IMR-90 (cell line): ENCODE measurements at regions not wholly inside any gene's neighbourhood (a gene's known extent, or its start where the extent isn't known, plus 50 kb on each side); places are given as distances from the start of the nearest gene placed in this dataset.

Experiments used
- ATAC-seq: fragments of 200-7000 bp; cut with Tn5 transposase; 2 replicates; pipeline ENCODE4 v1.9.1; 2020; ENCODE audit warnings: low read depth, mild to moderate bottlenecking, moderate library complexity
- BruUV-seq: library from RNA; stranded (reverse); fragments of 400-500 nt; replicated peaks from 2 replicates; lab custom pipeline; 2021; lab: Mats Ljungman, UMichigan
- CTCF ChIA-PET: fragments of 300-600 bp; formaldehyde crosslinking; extraction: SDS; loops from one replicate; lab custom pipeline; 2021; ENCODE audit warnings: antibody characterized with exemption; lab: Yijun Ruan, JAX
- POLR2A ChIA-PET: fragments of 300-600 bp; sonication (Branson Sonifier 250); formaldehyde crosslinking; loops from one replicate; lab custom pipeline; 2022; ENCODE audit warnings: antibody characterized with exemption; ENCODE audit not compliant: unreplicated experiment; lab: Charles Lee
- DNase-seq: peaks from one replicate; pipeline ENCODE4 v3.0.0; 2013
- H2AFZ ChIP-seq: replicated peaks from 2 replicates; pipeline ENCODE3; 2013; ENCODE audit warnings: low read length, mild to moderate bottlenecking; ENCODE audit not compliant: poor library complexity
- H2AK5ac ChIP-seq: 2 replicates; pipeline ENCODE4 v1.6.1; 2013; ENCODE audit warnings: low read depth, low read length, inconsistent platforms
- H2AK9ac ChIP-seq: replicated peaks from 2 replicates; pipeline ENCODE3; 2013; ENCODE audit warnings: mild to moderate bottlenecking, low read depth, low read length, moderate library complexity; ENCODE audit not compliant: poor library complexity
- H2BK120ac ChIP-seq: 2 replicates; pipeline ENCODE4 v1.6.1; 2013; ENCODE audit warnings: low read depth, low read length, inconsistent platforms
- H2BK15ac ChIP-seq: 3 replicates; pipeline ENCODE4 v1.6.1; 2013; ENCODE audit warnings: low read depth, low read length, inconsistent platforms
- H2BK20ac ChIP-seq: 2 replicates; pipeline ENCODE4 v1.6.1; 2013; ENCODE audit warnings: low read depth, mild to moderate bottlenecking, inconsistent platforms, low read length, moderate library complexity
- H2BK5ac ChIP-seq: 2 replicates; pipeline ENCODE4 v1.6.1; 2013; ENCODE audit warnings: mild to moderate bottlenecking, low read depth, low read length, inconsistent platforms; ENCODE audit not compliant: poor library complexity, severe bottlenecking
- H3K14ac ChIP-seq: replicated peaks from 2 replicates; pipeline ENCODE4 v1.6.1; 2013; ENCODE audit warnings: low read depth, low read length, inconsistent platforms
- H3K18ac ChIP-seq: 2 replicates; pipeline ENCODE4 v1.6.1; 2013; ENCODE audit warnings: low read depth, low read length, control low read depth
- H3K23ac ChIP-seq: 2 replicates; pipeline ENCODE4 v1.6.1; 2013; ENCODE audit warnings: low read depth, low read length, inconsistent platforms
- H3K27ac ChIP-seq: 2 replicates; pipeline ENCODE4 v1.5.1; 2013; ENCODE audit warnings: mild to moderate bottlenecking, control low read depth, low read length; ENCODE audit not compliant: insufficient read depth
- H3K27me3 ChIP-seq: 2 replicates; pipeline ENCODE4 v1.6.1; 2013; ENCODE audit warnings: low read length; ENCODE audit not compliant: control insufficient read depth, insufficient read depth
- H3K36me3 ChIP-seq: 2 replicates; pipeline ENCODE4 v1.6.1; 2013; ENCODE audit warnings: low read length, mixed read lengths; ENCODE audit not compliant: control insufficient read depth, insufficient read depth
- H3K4ac ChIP-seq: 2 replicates; pipeline ENCODE4 v1.6.1; 2013; ENCODE audit warnings: low read depth, low read length, inconsistent platforms
- H3K4me1 ChIP-seq: 2 replicates; pipeline ENCODE4 v1.6.1; 2013; ENCODE audit warnings: low read length, mixed read lengths; ENCODE audit not compliant: control insufficient read depth, insufficient read depth
- H3K4me2 ChIP-seq: 2 replicates; pipeline ENCODE4 v1.6.1; 2013; ENCODE audit warnings: low read depth, mild to moderate bottlenecking, control low read depth, low read length, moderate library complexity
- H3K4me3 ChIP-seq: 2 replicates; pipeline ENCODE4 v1.5.1; 2013; ENCODE audit warnings: low read depth, mild to moderate bottlenecking, control low read depth, low read length, moderate library complexity; ENCODE audit not compliant: insufficient read depth
- H3K56ac ChIP-seq: 2 replicates; pipeline ENCODE4 v1.6.1; 2013; ENCODE audit warnings: low read length, inconsistent platforms; ENCODE audit not compliant: insufficient read depth; ENCODE audit errors: extremely low read depth
- H3K79me1 ChIP-seq, 2 experiments: 2 replicates each; pipeline ENCODE4 v1.6.1; 2013; ENCODE audit warnings: low read length in 2 of 2, inconsistent platforms in 1 of 2, low read depth in 1 of 2
- H3K9ac ChIP-seq: 2 replicates; pipeline ENCODE4 v1.6.1; 2013; ENCODE audit warnings: low read depth, low read length, control low read depth
- H3K9me1 ChIP-seq: 2 replicates; pipeline ENCODE4 v1.6.1; 2013; ENCODE audit warnings: low read length, inconsistent platforms; ENCODE audit not compliant: insufficient read depth
- H3K9me3 ChIP-seq: 2 replicates; pipeline ENCODE4 v1.6.1; 2013; ENCODE audit warnings: low read length; ENCODE audit not compliant: control insufficient read depth, insufficient read depth
- H4K20me1 ChIP-seq: 2 replicates; pipeline ENCODE4 v1.6.1; 2013; ENCODE audit warnings: low read length, inconsistent platforms; ENCODE audit not compliant: insufficient read depth
- H4K5ac ChIP-seq: 2 replicates; pipeline ENCODE4 v1.6.1; 2013; ENCODE audit warnings: mild to moderate bottlenecking, low read depth, low read length, control low read depth
- H4K8ac ChIP-seq, 2 experiments: 2 replicates each; pipeline ENCODE4 v1.6.1; 2013; ENCODE audit warnings: low read depth in 2 of 2, low read length in 2 of 2, control low read depth in 1 of 2, inconsistent platforms in 1 of 2
- H4K91ac ChIP-seq: 2 replicates; pipeline ENCODE4 v1.6.1; 2013; ENCODE audit warnings: low read depth, low read length, inconsistent platforms; ENCODE audit not compliant: insufficient read depth
- BHLHE40 ChIP-seq: fragments of 150-350 bp; IDR thresholded peaks from 2 replicates; pipeline ENCODE4 v1.6.1; 2016; ENCODE audit warnings: mild to moderate bottlenecking, low read depth, low read length
- CEBPB ChIP-seq: IDR thresholded peaks from 2 replicates; pipeline ENCODE4 v1.6.1; 2012; ENCODE audit warnings: low read depth, low read length, improper control_type of control experiment
- CHD1 ChIP-seq: IDR thresholded peaks from 2 replicates; pipeline ENCODE4 v1.6.1; 2012; ENCODE audit warnings: low read depth, low read length, improper control_type of control experiment
- FOS ChIP-seq: fragments of 150-350 bp; IDR thresholded peaks from 2 replicates; pipeline ENCODE4 v1.6.1; 2016; ENCODE audit warnings: low read depth, low read length
- MAFK ChIP-seq: IDR thresholded peaks from 2 replicates; pipeline ENCODE4 v1.6.1; 2012; ENCODE audit warnings: low read depth, low read length, improper control_type of control experiment
- MAZ ChIP-seq: IDR thresholded peaks from 2 replicates; pipeline ENCODE4 v1.6.1; 2012; ENCODE audit warnings: low read depth, mild to moderate bottlenecking, low read length, improper control_type of control experiment, moderate library complexity, borderline replicate concordance
- MXI1 ChIP-seq: IDR thresholded peaks from 2 replicates; pipeline ENCODE4 v1.6.1; 2012; ENCODE audit warnings: low read depth, mild to moderate bottlenecking, low read length, moderate library complexity, borderline replicate concordance
- NFE2L2 ChIP-seq: fragments of 150-350 bp; IDR thresholded peaks from 2 replicates; pipeline ENCODE4 v1.6.1; 2016; ENCODE audit warnings: low read depth, mild to moderate bottlenecking, low read length
- POLR2A ChIP-seq: IDR thresholded peaks from 2 replicates; pipeline ENCODE4 v1.6.1; 2012; ENCODE audit warnings: mild to moderate bottlenecking, low read depth, low read length
- RAD21 ChIP-seq: IDR thresholded peaks from 2 replicates; pipeline ENCODE4 v1.6.1; 2012; ENCODE audit warnings: low read length, improper control_type of control experiment
- RCOR1 ChIP-seq: IDR thresholded peaks from 2 replicates; pipeline ENCODE4 v1.6.1; 2012; ENCODE audit warnings: mild to moderate bottlenecking, low read length, improper control_type of control experiment; ENCODE audit not compliant: insufficient replicate concordance
- RFX5 ChIP-seq: IDR thresholded peaks from 2 replicates; pipeline ENCODE4 v1.8.0; 2012; ENCODE audit warnings: low read depth, mild to moderate bottlenecking, low read length, moderate library complexity
- SMC3 ChIP-seq: fragments of 150-350 bp; IDR thresholded peaks from 2 replicates; pipeline ENCODE4 v1.6.1; 2016; ENCODE audit warnings: low read depth, mild to moderate bottlenecking, antibody characterized with exemption, low read length, moderate library complexity
- WGBS, 2 experiments: methylation state at CpG; one replicate each; pipeline versions ENCODE4 v1.1.5 to v1.1.7; 2013; ENCODE audit warnings: missing lambda C conversion rate in 2 of 2; ENCODE audit not compliant: insufficient read length in 1 of 2; ENCODE audit errors: extremely low coverage in 2 of 2; 5-methylcytosine and 5-hydroxymethylcytosine counted together
- dilution Hi-C: fragments of 300-500 bp; cut with HindIII; formaldehyde crosslinking; loops from one replicate; pipeline ENCODE4 v1.14.3; 2018; ENCODE audit warnings: low sequenced_read_pairs; ENCODE audit not compliant: unreplicated experiment
- in situ Hi-C: fragments of 300-500 bp; cut with MboI; formaldehyde crosslinking; loops from 3 replicates; pipeline ENCODE4 v1.14.3; 2019; ENCODE audit warnings: low sequenced_read_pairs, inconsistent platforms, mixed read lengths
- intact Hi-C: fragments of 100-400 bp; cut with micrococcal nuclease; formaldehyde crosslinking; loops from 2 replicates; pipeline ENCODE4 v1.10.0; 2022
- TF ChIP-seq, protein P1 (sequence below): fragments of 150-350 bp; IDR thresholded peaks from 2 replicates; pipeline ENCODE4 v1.6.1; 2016; ENCODE audit warnings: low read depth, mild to moderate bottlenecking, low read length, moderate library complexity, borderline replicate concordance
- TF ChIP-seq, protein P2 (sequence below): fragments of 150-350 bp; IDR thresholded peaks from 2 replicates; pipeline ENCODE4 v1.6.1; 2017; ENCODE audit warnings: mild to moderate bottlenecking, antibody characterized with exemption, low read length, low read depth
- TF ChIP-seq, protein P3 (sequence below): conservative IDR thresholded peaks from 2 replicates; pipeline ENCODE4 v1.5.1; 2012; ENCODE audit warnings: mild to moderate bottlenecking, low read depth, low read length, improper control_type of control experiment

DNA sequence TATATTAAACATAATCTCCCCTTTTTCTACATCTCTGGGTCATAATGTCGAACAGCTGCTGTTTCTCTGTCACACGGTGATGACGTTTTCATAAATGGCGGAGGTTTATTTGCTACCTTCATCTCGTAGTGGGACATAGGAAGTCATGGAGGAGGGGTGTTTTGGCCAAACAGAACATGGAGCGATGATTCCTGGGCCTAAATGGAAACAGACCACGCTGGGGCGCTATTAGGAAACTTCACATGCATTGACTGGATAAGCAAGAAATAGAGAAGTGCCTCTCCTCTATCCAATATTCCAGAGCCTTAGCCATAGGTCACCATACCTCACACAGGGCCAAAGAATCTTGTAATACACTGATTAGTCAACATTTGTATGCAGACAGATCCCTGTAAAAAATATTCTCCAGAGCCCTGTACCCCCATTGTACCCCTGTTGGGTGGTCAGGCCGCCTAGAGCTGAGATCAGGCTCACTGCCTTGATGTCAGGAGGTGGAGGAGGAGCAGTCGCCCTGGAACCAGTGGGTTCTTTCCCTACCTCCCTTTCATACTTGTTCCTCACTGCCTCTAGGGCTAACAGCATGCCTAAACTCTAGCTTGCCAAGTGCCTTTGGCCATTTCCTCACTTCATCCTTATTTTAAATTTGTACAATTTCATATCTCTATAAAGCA is 77.8 kb upstream of the SPIN1 start:
- H2AK5ac ChIP-seq = no peak overlapping the region
- ATAC-seq (no peak; the same call in 1 of the 2 replicates), DNase-seq (peak; percentile 16)
- H4K5ac ChIP-seq = no peak overlapping the region
- no peak overlapping the region for H3K23ac ChIP-seq
- H2BK5ac ChIP-seq = no peak overlapping the region
- no peaks in the 10 kb centered on the region for H3K79me1 ChIP-seq
- in situ Hi-C loops (no loop called here), dilution Hi-C loops (no loop called here), intact Hi-C loops (no loop called here)
- H4K8ac ChIP-seq = no peak overlapping the region
- H3K9me3 ChIP-seq = no peaks in the 10 kb centered on the region
- H3K14ac ChIP-seq = no peak overlapping the region
- TF ChIP-seq RAD21 (no peak), CHD1 (no peak), CEBPB (no peak), BHLHE40 (no peak), SMC3 (no peak), MXI1 (no peak), NFE2L2 (no peak), FOS (no peak), POLR2A (no peak), MAFK (no peak), MAZ (no peak), RFX5 (no peak), RCOR1 (no peak)
- TF ChIP-seq, protein P1, sequence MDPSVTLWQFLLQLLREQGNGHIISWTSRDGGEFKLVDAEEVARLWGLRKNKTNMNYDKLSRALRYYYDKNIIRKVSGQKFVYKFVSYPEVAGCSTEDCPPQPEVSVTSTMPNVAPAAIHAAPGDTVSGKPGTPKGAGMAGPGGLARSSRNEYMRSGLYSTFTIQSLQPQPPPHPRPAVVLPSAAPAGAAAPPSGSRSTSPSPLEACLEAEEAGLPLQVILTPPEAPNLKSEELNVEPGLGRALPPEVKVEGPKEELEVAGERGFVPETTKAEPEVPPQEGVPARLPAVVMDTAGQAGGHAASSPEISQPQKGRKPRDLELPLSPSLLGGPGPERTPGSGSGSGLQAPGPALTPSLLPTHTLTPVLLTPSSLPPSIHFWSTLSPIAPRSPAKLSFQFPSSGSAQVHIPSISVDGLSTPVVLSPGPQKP = no peak
- TF ChIP-seq, protein P2, sequence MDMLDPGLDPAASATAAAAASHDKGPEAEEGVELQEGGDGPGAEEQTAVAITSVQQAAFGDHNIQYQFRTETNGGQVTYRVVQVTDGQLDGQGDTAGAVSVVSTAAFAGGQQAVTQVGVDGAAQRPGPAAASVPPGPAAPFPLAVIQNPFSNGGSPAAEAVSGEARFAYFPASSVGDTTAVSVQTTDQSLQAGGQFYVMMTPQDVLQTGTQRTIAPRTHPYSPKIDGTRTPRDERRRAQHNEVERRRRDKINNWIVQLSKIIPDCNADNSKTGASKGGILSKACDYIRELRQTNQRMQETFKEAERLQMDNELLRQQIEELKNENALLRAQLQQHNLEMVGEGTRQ = no peak
- TF ChIP-seq, protein P3, sequence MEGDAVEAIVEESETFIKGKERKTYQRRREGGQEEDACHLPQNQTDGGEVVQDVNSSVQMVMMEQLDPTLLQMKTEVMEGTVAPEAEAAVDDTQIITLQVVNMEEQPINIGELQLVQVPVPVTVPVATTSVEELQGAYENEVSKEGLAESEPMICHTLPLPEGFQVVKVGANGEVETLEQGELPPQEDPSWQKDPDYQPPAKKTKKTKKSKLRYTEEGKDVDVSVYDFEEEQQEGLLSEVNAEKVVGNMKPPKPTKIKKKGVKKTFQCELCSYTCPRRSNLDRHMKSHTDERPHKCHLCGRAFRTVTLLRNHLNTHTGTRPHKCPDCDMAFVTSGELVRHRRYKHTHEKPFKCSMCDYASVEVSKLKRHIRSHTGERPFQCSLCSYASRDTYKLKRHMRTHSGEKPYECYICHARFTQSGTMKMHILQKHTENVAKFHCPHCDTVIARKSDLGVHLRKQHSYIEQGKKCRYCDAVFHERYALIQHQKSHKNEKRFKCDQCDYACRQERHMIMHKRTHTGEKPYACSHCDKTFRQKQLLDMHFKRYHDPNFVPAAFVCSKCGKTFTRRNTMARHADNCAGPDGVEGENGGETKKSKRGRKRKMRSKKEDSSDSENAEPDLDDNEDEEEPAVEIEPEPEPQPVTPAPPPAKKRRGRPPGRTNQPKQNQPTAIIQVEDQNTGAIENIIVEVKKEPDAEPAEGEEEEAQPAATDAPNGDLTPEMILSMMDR = no peak
- no peak overlapping the region for H3K4me3 ChIP-seq
- H3K36me3 ChIP-seq = no peaks in the 10 kb centered on the region
- ChIA-PET POLR2A (no interaction called here), CTCF (no interaction called here)
- no peak overlapping the region for H3K56ac ChIP-seq
- H2BK20ac ChIP-seq = no peak overlapping the region
- no peak overlapping the region for H2BK120ac ChIP-seq
- no peaks in the 10 kb centered on the region for H3K9me1 ChIP-seq
- H2AK9ac ChIP-seq = no peak overlapping the region
- no peaks in the 10 kb centered on the region for H4K20me1 ChIP-seq
- H3K4ac ChIP-seq = no peak overlapping the region
- H4K91ac ChIP-seq = no peak overlapping the region
- H2BK15ac ChIP-seq = no peak overlapping the region
- no TSS peak for BruUV-seq
- H3K27me3 ChIP-seq = no peaks in the 10 kb centered on the region
- no peak overlapping the region for H3K9ac ChIP-seq
- no CpG with 5 or more reads among the region's 10 CpGs for WGBS, 2 experiments
- no peak overlapping the region for H3K4me2 ChIP-seq
- H3K18ac ChIP-seq = no peak overlapping the region
- H3K27ac ChIP-seq = no peak overlapping the region
- no peak overlapping the region for H2AFZ ChIP-seq
- no peaks in the 10 kb centered on the region for H3K4me1 ChIP-seq
